HepG2 (cell line): ENCODE measurements at regions not wholly inside any gene's neighbourhood (a gene's known extent, or its start where the extent isn't known, plus 50 kb on each side); places are given as distances from the start of the nearest gene placed in this dataset.

Experiments used
- ATAC-seq: fragments of 200-7000 bp; cut with Tn5 transposase; 3 replicates; pipeline ENCODE4 v1.9.1; 2020; ENCODE audit warnings: mild to moderate bottlenecking, moderate library complexity
- BruUV-seq: library from RNA; stranded (reverse); fragments of 400-500 nt; replicated peaks from 2 replicates; lab custom pipeline; 2021; lab: Mats Ljungman, UMichigan
- CTCF ChIA-PET: fragments of 300-600 bp; formaldehyde crosslinking; extraction: SDS; loops from one replicate; lab custom pipeline; 2021; ENCODE audit warnings: low total read pairs, inconsistent platforms, low intra/inter-chr PET ratio; lab: Yijun Ruan, JAX
- POLR2A ChIA-PET: fragments of 350-600 bp; sonication (Branson Sonifier 250); formaldehyde crosslinking; loops from one replicate; lab custom pipeline; 2020; ENCODE audit warnings: antibody characterized with exemption, inconsistent platforms; lab: Yijun Ruan, JAX
- DNase-seq: peaks from one replicate; pipeline ENCODE4 v3.0.0-alpha.2; 2015; ENCODE audit warnings: low spot score
- FAIRE-seq: peaks from 3 replicates; lab custom pipeline; 2011; peaks lifted over from hg19 to GRCh38; lab: Jason Lieb, UNC
- H2AFZ ChIP-seq: one replicate; pipeline ENCODE4 v1.6.1; 2011; ENCODE audit warnings: low read length, inconsistent platforms
- H3K27ac ChIP-seq: fragments of 300-600 bp; 3 replicates; pipeline ENCODE4 v1.8.0; 2011; ENCODE audit warnings: mixed run types, mild to moderate bottlenecking, mixed read lengths, low read length, inconsistent platforms; ENCODE audit not compliant: insufficient read depth; ENCODE audit errors: extremely low read length
- H3K27me3 ChIP-seq, 2 experiments: fragments of 200-600 bp in 1 of 2; 2 replicates in 1 of 2; 3 replicates in 1 of 2; pipeline versions ENCODE4 v1.6.0 to v1.8.0; 2011; ENCODE audit warnings: low read length in 2 of 2, mild to moderate bottlenecking in 2 of 2, moderate library complexity in 2 of 2, inconsistent platforms in 1 of 2; ENCODE audit not compliant: insufficient read depth in 2 of 2, control insufficient read depth in 1 of 2
- H3K36me3 ChIP-seq, 2 experiments: fragments of 200-600 bp in 1 of 2; replicated peaks in 1 of 2; 2 replicates in 1 of 2; 3 replicates in 1 of 2; pipeline versions ENCODE4 v1.5.1 to v1.8.0; 2011; ENCODE audit warnings: low read length in 2 of 2, inconsistent platforms in 1 of 2; ENCODE audit not compliant: insufficient read depth in 2 of 2, control insufficient read depth in 1 of 2
- H3K4me1 ChIP-seq: 2 replicates; pipeline ENCODE4 v1.5.1; 2012; ENCODE audit warnings: low read length, inconsistent platforms; ENCODE audit not compliant: insufficient read depth
- H3K4me2 ChIP-seq: 2 replicates; pipeline ENCODE4 v1.6.0; 2011; ENCODE audit warnings: low read depth, low read length, inconsistent platforms
- H3K4me3 ChIP-seq, 3 experiments: fragments of 200-600 bp in 1 of 3; sonication (generic), shearing (Covaris generic) in 1 of 3; replicated peaks in 1 of 3; 2 replicates each; pipeline ENCODE4 v1.5.1; 2011 to 2016; ENCODE audit warnings: low read length in 3 of 3, inconsistent platforms in 2 of 3, low read depth in 2 of 3, mild to moderate bottlenecking in 2 of 3, control low read depth in 1 of 3, mixed read lengths in 1 of 3; ENCODE audit not compliant: insufficient read depth in 1 of 3
- H3K79me2 ChIP-seq: one replicate; pipeline ENCODE4 v1.6.1; 2011; ENCODE audit warnings: low read length, inconsistent platforms; ENCODE audit not compliant: insufficient read depth
- H3K9ac ChIP-seq: 2 replicates; pipeline ENCODE4 v1.6.0; 2011; ENCODE audit warnings: mild to moderate bottlenecking, low read depth, low read length, inconsistent platforms; ENCODE audit not compliant: insufficient read depth
- H3K9me3 ChIP-seq: 2 replicates; pipeline ENCODE4 v1.5.1; 2012; ENCODE audit warnings: mild to moderate bottlenecking, low read length
- H4K20me1 ChIP-seq: 2 replicates; pipeline ENCODE4 v1.6.0; 2011; ENCODE audit warnings: inconsistent platforms, mild to moderate bottlenecking, low read length, moderate library complexity; ENCODE audit not compliant: insufficient read depth
- ARID4A ChIP-seq: sonication (generic); formaldehyde crosslinking; IDR thresholded peaks from 2 replicates; pipeline ENCODE4 v1.5.0; 2020; ENCODE audit warnings: mild to moderate bottlenecking, missing genetic modification reagents, borderline replicate concordance
- ASH2L ChIP-seq: fragments of 300-600, 200-600 bp; sonication (generic); IDR thresholded peaks from 2 replicates; pipeline ENCODE4 v1.7.0; 2017; ENCODE audit warnings: low read depth, mild to moderate bottlenecking, moderate library complexity, mixed read lengths, low read length; ENCODE audit not compliant: insufficient read length
- FOXC1 ChIP-seq: sonication (generic); formaldehyde crosslinking; IDR thresholded peaks from 2 replicates; pipeline ENCODE4 v1.8.0; 2022; ENCODE audit warnings: mild to moderate bottlenecking, missing genetic modification reagents, borderline replicate concordance
- HNF4A ChIP-seq: sonication (generic); formaldehyde crosslinking; IDR thresholded peaks from 2 replicates; pipeline ENCODE4 v1.4.0; 2020; ENCODE audit warnings: missing genetic modification reagents
- ISL2 ChIP-seq: sonication (generic); formaldehyde crosslinking; IDR thresholded peaks from 2 replicates; pipeline ENCODE4 v1.5.0; 2020; ENCODE audit warnings: missing genetic modification reagents
- KDM5A ChIP-seq: fragments of 200-600 bp; sonication (generic); IDR thresholded peaks from 2 replicates; pipeline ENCODE4 v1.7.0; 2018; ENCODE audit warnings: antibody characterized with exemption, mild to moderate bottlenecking, low read length, borderline replicate concordance
- PRDM4 ChIP-seq: sonication (generic); formaldehyde crosslinking; IDR thresholded peaks from 2 replicates; pipeline ENCODE4 v1.9.0; 2021; ENCODE audit warnings: missing genetic modification reagents, borderline replicate concordance
- SIN3A ChIP-seq: IDR thresholded peaks from 2 replicates; pipeline ENCODE4 v1.6.1; 2011; ENCODE audit warnings: low read depth, mild to moderate bottlenecking, control low read depth, low read length, borderline replicate concordance
- ZNF367 ChIP-seq: sonication (generic); formaldehyde crosslinking; IDR thresholded peaks from 2 replicates; pipeline ENCODE4 v1.4.0; 2020; ENCODE audit warnings: missing genetic modification reagents, borderline replicate concordance
- ZSCAN21 ChIP-seq: sonication (generic); formaldehyde crosslinking; IDR thresholded peaks from 2 replicates; pipeline ENCODE4 v1.8.0; 2022; ENCODE audit warnings: mild to moderate bottlenecking, missing genetic modification reagents, moderate library complexity, borderline replicate concordance
- WGBS: methylation state at CpG from one replicate; pipeline ENCODE4 v1.1.6; 2017; ENCODE audit warnings: low lambda C conversion rate; 5-methylcytosine and 5-hydroxymethylcytosine counted together
- in situ Hi-C: cut with HindIII; loops from 2 replicates; pipeline ENCODE4 v1.10.0; 2017; ENCODE audit warnings: low pct_unique_long_range_greater_than_20kb; ENCODE audit not compliant: extremely low pct_ligation_motif_present
- intact Hi-C: fragments of 100-400 bp; cut with micrococcal nuclease; formaldehyde crosslinking; loops from one replicate; pipeline ENCODE4 v1.10.0; 2022; ENCODE audit not compliant: unreplicated experiment

GRCh38 chrX:143296521-143296920 is 220.8 kb downstream of the SPANXN3 start:
- Histone ChIP-seq H3K36me3 (no peaks in the 10 kb centered on the region), H3K4me2 (no peak overlapping the region)
- no TSS peak for BruUV-seq
- TF ChIP-seq ARID4A (no peak), KDM5A (no peak)
- TF ChIP-seq, all 625 proteins: peak for 0
- no peak for FAIRE-seq
- H3K4me3 ChIP-seq = no peak overlapping the region
- WGBS = 0% methylated on average over 1 of the region's 1 CpG
- H3K4me1 ChIP-seq = no peaks in the 10 kb centered on the region
- no peak overlapping the region for H3K9ac ChIP-seq
- ATAC-seq = no peak
- no peak overlapping the region for H2AFZ ChIP-seq
- intact Hi-C loops (no loop called here), in situ Hi-C loops (no loop called here)
- no peak for DNase-seq
- H4K20me1 ChIP-seq = no peaks in the 10 kb centered on the region
- ChIA-PET CTCF (no interaction called here), POLR2A (no interaction called here)
- H3K79me2 ChIP-seq = no peaks in the 10 kb centered on the region
- H3K9me3 ChIP-seq = peaks cover 59% of the 10 kb centered on the region
- no peak overlapping the region for H3K27ac ChIP-seq
- no peaks in the 10 kb centered on the region for H3K27me3 ChIP-seq

GRCh38 chrX:143287236-143287635 is 230.0 kb downstream of the SPANXN3 start:
- no TSS peak for BruUV-seq
- intact Hi-C loops = no loop called here
- 0% methylated on average over 2 of the region's 2 CpGs for WGBS
- no peak for TF ChIP-seq ISL2 (CRISPR knock-in tag)
- no peak for TF ChIP-seq ZSCAN21 (CRISPR knock-in tag)
- no peak for TF ChIP-seq PRDM4 (CRISPR knock-in tag)
- no peak for TF ChIP-seq HNF4A (CRISPR knock-in tag)
- no peak for TF ChIP-seq ASH2L
- TF ChIP-seq ZNF367 (CRISPR knock-in tag) = no peak
- no peak for TF ChIP-seq FOXC1
- TF ChIP-seq SIN3A = no peak

More at GRCh38 chrX:143287236-143287635, 230.0 kb downstream of the SPANXN3 start:
- no peaks in the 10 kb centered on the region for H4K20me1 ChIP-seq
- no peaks in the 10 kb centered on the region for H3K27me3 ChIP-seq
- DNase-seq (no peak), FAIRE-seq (no peak), ATAC-seq (no peak)
- no peak overlapping the region for H3K4me2 ChIP-seq
- peaks cover 60% of the 10 kb centered on the region for H3K9me3 ChIP-seq
- H3K4me1 ChIP-seq = no peaks in the 10 kb centered on the region
- POLR2A ChIA-PET = no interaction called here
- no peak overlapping the region for H3K27ac ChIP-seq
- H3K4me3 ChIP-seq = no peak overlapping the region
- H2AFZ ChIP-seq = no peak overlapping the region
- no peaks in the 10 kb centered on the region for H3K79me2 ChIP-seq
- H3K9ac ChIP-seq = no peak overlapping the region
- CTCF ChIA-PET = no interaction called here
- in situ Hi-C loops = no loop called here
- H3K36me3 ChIP-seq = no peaks in the 10 kb centered on the region
